HUES48 (cell line): ENCODE measurements at regions not wholly inside any gene's neighbourhood (a gene's known extent, or its start where the extent isn't known, plus 50 kb on each side); places are given as distances from the start of the nearest gene placed in this dataset.

ENCODE experiments used
- H3K27ac ChIP-seq: one replicate; pipeline ENCODE4 v1.7.0; 2013; ENCODE audit warnings: low read depth, low read length, inconsistent platforms
- H3K27me3 ChIP-seq: 2 replicates; pipeline ENCODE4 v1.6.1; 2013; ENCODE audit warnings: mild to moderate bottlenecking, low read length; ENCODE audit not compliant: control insufficient read depth, insufficient read depth
- H3K36me3 ChIP-seq: 2 replicates; pipeline ENCODE4 v1.6.1; 2013; ENCODE audit warnings: low read length; ENCODE audit not compliant: control insufficient read depth, insufficient read depth
- H3K4me1 ChIP-seq: 2 replicates; pipeline ENCODE4 v1.6.1; 2013; ENCODE audit warnings: mild to moderate bottlenecking, low read length; ENCODE audit not compliant: control insufficient read depth, insufficient read depth
- H3K4me3 ChIP-seq: 2 replicates; pipeline ENCODE4 v1.5.1; 2013; ENCODE audit warnings: mild to moderate bottlenecking, low read depth, low read length
- H3K9ac ChIP-seq: 2 replicates; pipeline ENCODE4 v1.6.1; 2013; ENCODE audit warnings: mild to moderate bottlenecking, low read depth, low read length, moderate library complexity
- H3K9me3 ChIP-seq: 2 replicates; pipeline ENCODE4 v1.6.1; 2013; ENCODE audit warnings: low read length; ENCODE audit not compliant: control insufficient read depth, insufficient read depth

DNA sequence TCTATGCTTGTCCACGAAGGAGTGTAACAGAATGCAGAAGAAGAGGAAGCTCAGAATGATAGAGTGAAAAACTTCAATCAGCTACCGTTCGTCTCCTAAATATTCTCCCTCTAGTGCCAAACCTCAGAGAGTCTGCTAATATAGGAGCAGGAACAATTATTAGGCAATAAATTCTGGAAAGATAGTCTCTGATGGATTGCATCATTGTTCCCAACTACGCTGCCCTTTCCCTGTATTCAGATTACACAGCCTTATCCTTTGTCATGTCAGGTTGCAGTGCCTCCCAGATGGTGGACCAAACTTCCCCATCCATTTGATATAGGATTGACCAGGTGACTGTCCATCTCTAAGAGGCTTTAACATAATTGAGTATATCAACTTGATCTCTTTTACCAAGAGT is 811.5 kb upstream of the CHAC2 start:
- Histone ChIP-seq H3K36me3 (no peaks in the 10 kb centered on the region), H3K4me1 (0 out of 2 replicates have a peak, but pooled peaks cover 2% of the 10 kb centered on the region), H3K27ac (no peak overlapping the region), H3K4me3 (no peak overlapping the region), H3K27me3 (no peaks in the 10 kb centered on the region), H3K9me3 (no peaks in the 10 kb centered on the region), H3K9ac (no peak overlapping the region)

GRCh38 chr2:52955079-52955478 is 812.5 kb upstream of the CHAC2 start:
- no peaks in the 10 kb centered on the region for H3K36me3 ChIP-seq
- no peak overlapping the region for H3K9ac ChIP-seq
- no peak overlapping the region for H3K4me3 ChIP-seq
- no peak overlapping the region for H3K27ac ChIP-seq
- H3K9me3 ChIP-seq: no peaks in the 10 kb centered on the region
- no peaks in the 10 kb centered on the region for H3K27me3 ChIP-seq
- 0 out of 2 replicates have a peak, but pooled peaks cover 2% of the 10 kb centered on the region for H3K4me1 ChIP-seq

GRCh38 chr2:52940101-52940500 is 827.5 kb upstream of the CHAC2 start:
- H3K9ac ChIP-seq: no peak overlapping the region
- no peak overlapping the region for H3K27ac ChIP-seq
- H3K9me3 ChIP-seq: no peaks in the 10 kb centered on the region
- H3K36me3 ChIP-seq: no peaks in the 10 kb centered on the region
- H3K4me1 ChIP-seq: no peaks in the 10 kb centered on the region
- no peak overlapping the region for H3K4me3 ChIP-seq
- no peaks in the 10 kb centered on the region for H3K27me3 ChIP-seq

DNA sequence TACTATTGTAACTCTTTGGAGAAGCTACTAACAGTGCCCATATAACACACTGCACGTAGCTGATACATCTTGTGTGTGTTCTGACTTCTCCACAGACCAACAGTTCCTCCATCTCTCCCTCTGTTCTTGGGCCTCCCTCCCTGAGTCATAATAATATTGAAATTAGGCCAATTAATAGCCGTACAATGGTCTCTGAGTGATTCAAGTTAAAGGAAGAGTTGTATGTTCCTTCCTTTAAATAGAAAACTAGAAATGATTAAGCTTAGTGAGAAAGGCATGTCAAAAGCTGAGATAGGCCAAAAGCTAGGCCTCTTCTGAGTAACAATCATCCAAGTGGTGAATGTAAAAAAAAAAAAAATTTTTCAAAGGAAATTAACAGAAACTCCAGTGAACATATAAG is 828.4 kb upstream of the CHAC2 start:
- H3K27me3 ChIP-seq: no peaks in the 10 kb centered on the region
- H3K36me3 ChIP-seq: no peaks in the 10 kb centered on the region
- no peaks in the 10 kb centered on the region for H3K4me1 ChIP-seq
- H3K9me3 ChIP-seq: no peaks in the 10 kb centered on the region
- H3K4me3 ChIP-seq: no peak overlapping the region
- H3K27ac ChIP-seq: no peak overlapping the region
- H3K9ac ChIP-seq: no peak overlapping the region

GRCh38 chr2:52936029-52936428 is 831.6 kb upstream of the CHAC2 start:
- H3K36me3 ChIP-seq: no peaks in the 10 kb centered on the region
- H3K9ac ChIP-seq: no peak overlapping the region
- no peaks in the 10 kb centered on the region for H3K4me1 ChIP-seq
- no peaks in the 10 kb centered on the region for H3K9me3 ChIP-seq
- H3K27me3 ChIP-seq: no peaks in the 10 kb centered on the region
- no peak overlapping the region for H3K27ac ChIP-seq
- H3K4me3 ChIP-seq: no peak overlapping the region

DNA sequence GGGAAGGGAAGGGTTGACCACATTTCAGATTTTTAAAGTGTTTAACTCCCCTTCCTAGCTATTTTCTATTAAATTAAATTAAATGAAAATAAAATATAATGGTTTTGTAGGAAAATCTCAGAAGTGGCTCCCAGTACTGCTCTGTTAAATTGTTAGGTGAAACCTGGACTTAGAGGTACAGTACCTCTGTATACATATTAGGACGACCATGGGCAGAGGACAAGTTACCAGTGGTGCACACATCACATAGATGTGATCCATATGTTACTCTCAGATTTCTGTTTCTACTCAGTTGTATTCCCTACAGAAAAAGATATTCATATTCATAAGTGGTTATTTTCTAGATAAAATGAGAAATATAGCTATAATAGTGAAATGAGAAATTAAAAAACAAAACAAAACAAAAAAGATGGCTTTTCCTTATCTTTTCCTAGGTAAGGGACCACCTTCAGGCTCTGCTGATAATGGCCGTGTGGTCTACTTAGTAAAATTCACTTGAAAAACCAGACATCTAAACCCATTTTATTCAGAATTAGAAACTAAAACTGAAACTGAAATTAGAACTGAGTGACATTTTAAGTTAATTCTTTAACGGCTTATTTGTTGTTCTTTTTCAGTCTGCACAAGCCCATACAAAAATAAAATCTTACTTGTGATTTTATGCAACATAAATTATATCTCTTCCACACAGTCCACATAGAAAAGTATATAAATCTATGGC is 832.5 kb upstream of the CHAC2 start:
- Histone ChIP-seq H3K4me3 (no peak overlapping the region), H3K36me3 (no peaks in the 10 kb centered on the region), H3K4me1 (no peaks in the 10 kb centered on the region), H3K9me3 (0 out of 2 replicates have a peak, but pooled peaks cover under 1% of the 10 kb centered on the region), H3K27me3 (no peaks in the 10 kb centered on the region), H3K27ac (no peak overlapping the region), H3K9ac (no peak overlapping the region)

DNA sequence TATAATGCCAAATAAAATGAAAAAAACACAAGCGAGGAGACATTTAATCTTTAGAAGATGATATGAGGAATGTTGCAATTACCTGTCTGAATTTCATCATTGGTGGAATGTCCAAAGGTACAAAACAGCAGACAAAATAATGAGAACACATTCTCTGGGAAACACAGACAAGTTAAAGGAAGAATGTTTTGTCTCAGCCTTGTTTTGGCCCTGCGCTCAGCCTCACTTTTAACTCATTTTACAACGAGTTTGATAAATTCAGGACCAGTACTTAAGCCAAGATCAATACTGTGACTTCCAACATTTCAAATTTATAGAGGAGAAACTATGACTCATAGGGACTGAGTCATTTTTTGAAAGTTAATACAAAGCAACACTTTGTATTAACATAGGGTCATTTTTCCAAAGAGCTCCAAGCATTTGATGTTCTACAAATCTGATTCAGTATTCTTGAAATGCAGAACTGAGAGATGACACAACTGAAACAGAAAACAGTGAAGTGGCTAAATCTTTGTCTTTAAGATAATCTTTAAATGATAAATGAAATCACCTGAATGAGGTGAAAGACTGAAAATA is 833.2 kb upstream of the CHAC2 start:
- Histone ChIP-seq H3K27me3 (no peaks in the 10 kb centered on the region), H3K9ac (no peak overlapping the region), H3K4me1 (no peaks in the 10 kb centered on the region), H3K27ac (no peak overlapping the region), H3K4me3 (no peak overlapping the region), H3K9me3 (peaks cover 7% of the 10 kb centered on the region; the same call in 1 of the 2 replicates), H3K36me3 (no peaks in the 10 kb centered on the region)

DNA sequence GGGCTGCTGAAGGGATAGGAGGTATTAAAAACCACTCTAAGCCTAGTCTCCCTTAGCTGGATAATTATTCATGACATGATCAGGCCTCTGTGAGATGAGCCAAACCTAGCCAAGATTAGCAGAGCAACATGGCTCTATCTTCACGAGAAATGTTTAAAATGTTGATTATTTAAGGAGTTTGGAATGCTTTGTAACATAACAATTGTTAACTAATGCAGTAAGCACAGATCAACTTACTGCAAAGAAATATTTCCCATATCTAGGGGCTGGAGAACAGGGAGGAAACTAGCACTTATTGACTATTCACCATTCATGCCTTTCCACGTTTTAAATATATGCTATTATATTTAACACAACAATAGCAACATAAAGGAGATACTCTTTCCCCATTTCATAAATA is 833.7 kb upstream of the CHAC2 start:
- Histone ChIP-seq H3K27me3 (no peaks in the 10 kb centered on the region), H3K4me3 (no peak overlapping the region), H3K9ac (no peak overlapping the region), H3K9me3 (peaks cover 7% of the 10 kb centered on the region; the same call in 1 of the 2 replicates), H3K4me1 (no peaks in the 10 kb centered on the region), H3K36me3 (no peaks in the 10 kb centered on the region), H3K27ac (no peak overlapping the region)

DNA sequence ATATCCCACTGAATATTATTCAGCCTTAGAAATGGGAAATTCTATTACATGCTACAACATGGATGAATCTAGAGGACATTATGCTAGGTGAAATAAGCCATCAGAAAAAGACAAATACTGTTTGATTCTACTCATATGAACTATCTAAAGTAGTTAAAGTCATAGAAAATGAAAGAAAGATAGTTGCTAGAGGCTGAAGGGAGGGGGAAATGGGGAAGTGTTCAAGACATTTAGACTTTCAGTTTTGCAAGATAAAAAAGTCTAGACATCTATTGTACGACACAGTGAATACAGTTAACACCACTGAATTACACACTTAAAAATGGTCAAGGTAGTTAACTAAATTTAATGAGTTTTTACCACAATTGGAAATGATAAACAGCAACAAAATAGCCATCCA is 835.9 kb upstream of the CHAC2 start:
- Histone ChIP-seq H3K4me1 (no peaks in the 10 kb centered on the region), H3K9ac (no peak overlapping the region), H3K27me3 (no peaks in the 10 kb centered on the region)

DNA sequence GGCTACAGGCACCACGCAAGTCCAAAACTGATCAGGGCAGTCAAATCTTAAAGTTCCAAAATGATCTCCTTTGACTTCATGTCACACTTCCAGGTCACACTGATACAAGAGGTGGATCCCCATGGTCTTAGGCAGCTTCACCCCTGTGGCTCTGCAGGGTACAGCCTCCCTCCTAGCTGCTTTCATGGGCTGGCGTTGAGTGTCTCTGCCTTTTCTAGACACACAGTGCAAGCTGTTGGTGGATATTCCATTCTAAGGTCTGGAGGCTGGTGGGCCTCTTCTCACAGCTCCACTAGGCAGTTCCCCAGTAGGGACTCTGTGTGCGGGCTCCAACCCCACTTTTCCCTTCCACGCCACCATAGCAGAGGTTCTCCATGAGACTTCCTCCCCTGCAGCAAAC is 838.2 kb upstream of the CHAC2 start:
- no peaks in the 10 kb centered on the region for H3K36me3 ChIP-seq
- no peaks in the 10 kb centered on the region for H3K27me3 ChIP-seq
- no peak overlapping the region for H3K27ac ChIP-seq
- H3K9me3 ChIP-seq: peaks cover 13% of the 10 kb centered on the region; the same call in 1 of the 2 replicates
- no peaks in the 10 kb centered on the region for H3K4me1 ChIP-seq
- no peak overlapping the region for H3K9ac ChIP-seq
- no peak overlapping the region for H3K4me3 ChIP-seq

More for the DNA sequence above, 835.9 kb upstream of the CHAC2 start:
- peaks cover 13% of the 10 kb centered on the region; the same call in 1 of the 2 replicates for H3K9me3 ChIP-seq
- no peak overlapping the region for H3K27ac ChIP-seq
- no peaks in the 10 kb centered on the region for H3K36me3 ChIP-seq
- no peak overlapping the region for H3K4me3 ChIP-seq

DNA sequence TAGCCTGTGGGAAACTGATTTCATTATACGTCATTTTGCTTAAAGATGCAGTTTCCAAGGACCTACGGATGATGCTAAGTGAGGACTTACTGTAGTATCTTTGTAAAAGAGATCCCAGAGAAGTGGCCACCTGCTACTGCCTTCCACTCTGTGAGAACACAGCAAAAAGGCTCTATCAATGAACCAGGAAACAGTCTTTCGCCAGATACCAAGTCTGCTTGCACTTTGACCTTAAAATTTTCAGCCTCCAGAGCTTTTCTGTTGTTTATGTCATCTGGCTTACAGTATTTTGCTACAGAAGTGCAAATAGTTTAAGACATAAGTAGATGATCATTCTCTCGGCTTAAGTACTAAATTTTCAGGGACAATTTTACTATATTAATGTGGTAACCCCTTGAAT is 847.9 kb upstream of the CHAC2 start:
- Histone ChIP-seq H3K4me1 (no peaks in the 10 kb centered on the region), H3K36me3 (no peaks in the 10 kb centered on the region), H3K9me3 (no peaks in the 10 kb centered on the region), H3K9ac (no peak overlapping the region), H3K27ac (no peak overlapping the region), H3K27me3 (no peaks in the 10 kb centered on the region), H3K4me3 (no peak overlapping the region)
